Hippocampal formation (tissue), 2 donors: ENCODE measurements at regions not wholly inside any gene's neighbourhood (a gene's known extent, or its start where the extent isn't known, plus 50 kb on each side); places are given as distances from the start of the nearest gene placed in this dataset.
"Not testable (repeated sequence)": the region's sequence is repeated elsewhere in the genome, so short reads cannot be mapped to it uniquely, and the experiment has no call there.

ENCODE experiments used
- DNase-seq, 2 donors: peaks; one replicate each; lab custom pipeline; 2025; lab: John Stamatoyannopoulos, UW

GRCh38 chr9:73344060-73344459 is 192.4 kb downstream of the ANXA1 start:
- no peak for DNase-seq

- DNase-seq = no peak
Measured at GRCh38 chr9:73347123-73347522, 195.5 kb downstream of the ANXA1 start.

GRCh38 chr9:73347720-73348119 is 196.1 kb downstream of the ANXA1 start:
- no peak for DNase-seq

GRCh38 chr9:73348471-73348870 is 196.8 kb downstream of the ANXA1 start:
- DNase-seq = no peak

GRCh38 chr9:73349476-73349875 is 197.8 kb downstream of the ANXA1 start:
- no peak for DNase-seq

GRCh38 chr9:73357607-73358006 is 205.9 kb downstream of the ANXA1 start:
- no peak for DNase-seq

GRCh38 chr9:73370053-73370452 is 218.4 kb downstream of the ANXA1 start:
- no peak for DNase-seq

GRCh38 chr9:73371801-73372200 is 220.1 kb downstream of the ANXA1 start:
- DNase-seq = no peak

GRCh38 chr9:73380411-73380810 is 228.7 kb downstream of the ANXA1 start:
- no peak for DNase-seq

GRCh38 chr9:73402081-73403028 is 250.7 kb downstream of the ANXA1 start:
- DNase-seq = no peak

- DNase-seq = no peak
Measured at GRCh38 chr9:73411494-73411893, 259.8 kb downstream of the ANXA1 start.

GRCh38 chr9:73412874-73413273 is 261.2 kb downstream of the ANXA1 start:
- DNase-seq = no peak

GRCh38 chr9:73423891-73424290 is 272.2 kb downstream of the ANXA1 start:
- DNase-seq = no peak

- peak in 1 of 2 donors; percentile 36 for DNase-seq
Measured at GRCh38 chr9:73426269-73426668, 274.6 kb downstream of the ANXA1 start.

- no peak for DNase-seq
Measured at GRCh38 chr9:73434826-73435225, 283.2 kb downstream of the ANXA1 start.

- no peak for DNase-seq
Measured at GRCh38 chr9:73437758-73438157, 286.1 kb downstream of the ANXA1 start.

- DNase-seq = not testable (repeated sequence)
Measured at GRCh38 chr9:73439839-73440238, 288.2 kb downstream of the ANXA1 start.

GRCh38 chr9:73441223-73441622 is 289.6 kb downstream of the ANXA1 start:
- no peak for DNase-seq

- no peak for DNase-seq
Measured at GRCh38 chr9:73441890-73442818, 290.5 kb downstream of the ANXA1 start.

GRCh38 chr9:73444821-73445220 is 293.2 kb downstream of the ANXA1 start:
- DNase-seq = no peak

GRCh38 chr9:73445384-73445783 is 293.7 kb downstream of the ANXA1 start:
- not testable (repeated sequence) for DNase-seq

- no peak for DNase-seq
Measured at GRCh38 chr9:73446306-73446705, 294.6 kb downstream of the ANXA1 start.

- DNase-seq = no peak
Measured at GRCh38 chr9:73451003-73451402, 299.3 kb downstream of the ANXA1 start.
